A673 (cell line): ENCODE measurements at regions not wholly inside any gene's neighbourhood (a gene's known extent, or its start where the extent isn't known, plus 50 kb on each side); places are given as distances from the start of the nearest gene placed in this dataset.
"Not testable (repeated sequence)": the region's sequence is repeated elsewhere in the genome, so short reads cannot be mapped to it uniquely, and the experiment has no call there.

ENCODE experiments used
- CTCF ChIP-seq: fragments of 300-800, 200-600 bp; sonication (generic); conservative IDR thresholded peaks from 2 replicates; pipeline ENCODE4 v1.5.1; 2017; ENCODE audit warnings: low read depth, mild to moderate bottlenecking, antibody characterized with exemption, low read length, moderate library complexity, mixed read lengths
- EZH2 ChIP-seq: fragments of 200-600 bp; sonication (generic); IDR thresholded peaks from 2 replicates; pipeline ENCODE4 v1.6.1; 2017; ENCODE audit warnings: borderline replicate concordance, low read depth, mild to moderate bottlenecking, mixed read lengths, antibody characterized with exemption, low read length; ENCODE audit not compliant: poor library complexity, severe bottlenecking

DNA sequence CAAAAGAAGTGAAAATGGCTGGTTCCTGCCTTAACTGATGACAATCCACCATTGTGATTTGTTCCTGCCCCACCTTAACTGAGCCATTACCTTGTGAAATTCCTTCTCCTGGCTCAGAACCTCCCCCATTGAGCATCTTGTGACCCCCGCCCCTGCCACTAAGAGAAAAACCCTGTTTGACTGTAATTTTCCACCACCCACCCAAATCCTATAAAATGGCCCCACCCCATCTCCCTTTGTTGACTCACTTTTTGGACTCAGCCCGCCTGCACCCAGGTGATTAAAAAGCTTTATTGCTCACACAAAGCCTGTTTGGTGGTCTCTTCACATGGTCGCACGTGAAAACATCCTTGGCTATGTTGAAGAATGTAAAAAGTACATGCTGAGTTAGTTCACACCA is 197.6 kb upstream of the FBN2 start:
- TF ChIP-seq CTCF, EZH2: not testable (repeated sequence)
